HG03442 (cell line): ENCODE measurements at regions not wholly inside any gene's neighbourhood (a gene's known extent, or its start where the extent isn't known, plus 50 kb on each side); places are given as distances from the start of the nearest gene placed in this dataset.

Experiments used
- ATAC-seq: cut with Tn5 transposase; IDR thresholded peaks from one replicate; pipeline ENCODE4 v1.9.1; 2021; ENCODE audit warnings: mild to moderate bottlenecking, moderate library complexity; ENCODE audit not compliant: unreplicated experiment

DNA sequence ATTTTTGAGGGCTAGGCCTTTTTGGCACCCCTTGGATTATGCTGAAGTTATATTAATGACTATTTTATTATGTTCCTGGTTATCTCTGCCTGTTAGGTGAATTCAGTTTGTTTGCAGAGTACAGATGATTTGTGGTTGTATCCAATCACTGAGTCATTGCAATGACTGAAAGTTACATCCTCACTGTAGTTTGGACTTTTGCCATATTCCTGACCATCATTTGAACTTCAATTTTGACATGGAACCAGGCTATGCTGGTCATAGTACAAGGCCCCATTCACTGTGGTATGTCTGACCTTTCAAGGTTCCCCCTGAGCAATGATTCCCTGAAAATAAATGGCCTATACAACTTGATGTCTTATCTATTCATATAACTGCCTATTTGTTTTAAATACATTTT is 621.0 kb downstream of the CCER1 start:
- ATAC-seq, result no peak

DNA sequence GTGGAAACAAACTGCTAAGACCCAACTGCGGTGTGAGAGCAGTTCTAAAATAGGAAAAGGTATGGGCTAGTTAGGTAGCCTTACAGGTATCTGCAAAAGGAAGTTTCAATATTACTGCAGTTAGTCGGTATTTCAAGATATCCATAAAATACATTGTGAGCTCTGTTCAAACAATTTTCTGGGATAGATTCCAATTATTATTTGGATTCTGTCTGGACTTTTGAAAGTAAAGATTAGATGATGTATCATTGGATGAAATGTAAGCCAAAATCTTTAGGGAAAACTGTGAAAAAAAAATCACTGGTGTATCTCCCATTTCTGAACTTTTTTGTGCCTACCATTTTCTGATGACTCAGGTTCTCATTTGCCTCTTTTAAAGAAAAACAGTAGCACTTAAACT is 621.6 kb downstream of the CCER1 start:
- ATAC-seq, result no peak

DNA sequence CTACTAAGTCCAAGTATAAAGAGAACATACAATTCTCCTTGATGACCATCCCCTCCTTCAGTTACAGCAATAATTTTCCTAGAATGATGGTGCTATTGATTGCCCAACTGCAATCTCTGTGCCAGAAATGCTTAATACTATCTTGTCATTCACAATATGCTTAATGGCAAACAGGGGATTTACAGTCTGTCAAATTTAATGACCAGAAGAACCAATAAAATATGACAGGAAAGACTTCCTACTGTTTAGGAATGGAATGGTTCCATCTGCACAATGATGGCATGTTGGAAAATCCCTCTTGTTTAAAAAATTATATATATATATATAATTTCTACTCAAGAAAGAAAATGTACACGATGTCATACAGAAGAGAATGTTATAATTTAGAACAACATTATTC is 623.2 kb downstream of the CCER1 start:
- ATAC-seq, result no peak

DNA sequence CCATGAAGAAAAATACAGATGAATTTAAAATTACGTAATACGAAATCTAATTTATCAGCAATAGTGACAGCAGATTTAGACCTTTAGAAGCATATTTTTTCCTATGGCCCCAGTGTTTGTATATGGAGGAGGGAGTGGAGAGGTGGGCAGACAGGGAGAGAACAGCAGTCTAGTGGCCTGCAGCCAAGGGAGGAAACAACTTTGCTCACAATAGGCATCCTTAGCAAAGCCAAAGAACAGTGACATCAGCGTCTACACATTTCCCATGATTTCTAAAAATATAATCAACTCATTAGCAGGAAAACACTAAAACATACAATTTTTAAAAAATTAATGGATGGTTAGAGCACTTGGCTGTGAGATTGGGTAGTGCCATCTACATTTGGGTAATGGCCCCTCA is 622.6 kb upstream of the ATP2B1 start:
- ATAC-seq, result no peak

DNA sequence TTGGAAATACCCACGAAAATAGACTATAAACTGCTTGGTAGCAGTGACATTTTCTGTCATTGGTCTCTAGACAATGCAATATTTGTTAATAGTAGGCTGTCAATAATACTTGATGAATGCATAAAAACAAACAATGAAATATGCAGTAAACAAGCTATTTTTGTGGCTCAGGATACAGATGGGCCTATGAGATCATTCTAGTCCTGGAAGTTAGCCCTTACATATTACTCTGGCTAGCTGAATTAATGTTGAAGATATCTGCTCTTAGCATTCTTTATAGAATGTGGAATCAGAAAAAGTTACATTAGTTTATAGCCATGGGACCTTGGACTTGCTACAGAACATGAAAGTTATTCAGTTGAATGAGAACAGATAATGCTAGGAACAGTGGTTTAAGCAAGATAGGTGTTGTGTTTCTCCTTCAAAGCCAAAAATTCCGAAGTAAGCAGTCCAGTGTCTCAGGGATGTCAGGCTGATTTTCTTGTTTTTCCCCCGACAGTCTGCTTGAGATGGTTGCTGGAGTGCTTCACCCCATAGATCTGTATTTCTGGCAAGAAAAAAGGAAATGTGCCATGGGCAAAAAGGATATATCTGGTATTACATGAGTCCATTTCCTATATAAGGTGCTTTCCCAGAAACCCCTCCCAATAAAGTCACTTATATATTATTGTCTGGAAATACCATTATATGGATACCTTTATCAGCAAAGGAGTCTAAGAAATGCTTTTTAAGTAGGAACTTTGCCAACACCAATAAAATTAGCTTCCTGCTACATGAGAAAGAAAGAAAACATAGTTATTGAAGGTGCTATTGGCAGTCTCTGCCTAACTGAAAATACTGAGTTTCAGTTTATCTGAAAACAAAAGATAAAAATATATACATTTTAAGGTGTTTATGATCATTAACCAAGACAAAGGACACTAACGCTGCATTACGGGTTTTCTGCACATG is 619.4 kb upstream of the ATP2B1 start:
- ATAC-seq, result no peak

DNA sequence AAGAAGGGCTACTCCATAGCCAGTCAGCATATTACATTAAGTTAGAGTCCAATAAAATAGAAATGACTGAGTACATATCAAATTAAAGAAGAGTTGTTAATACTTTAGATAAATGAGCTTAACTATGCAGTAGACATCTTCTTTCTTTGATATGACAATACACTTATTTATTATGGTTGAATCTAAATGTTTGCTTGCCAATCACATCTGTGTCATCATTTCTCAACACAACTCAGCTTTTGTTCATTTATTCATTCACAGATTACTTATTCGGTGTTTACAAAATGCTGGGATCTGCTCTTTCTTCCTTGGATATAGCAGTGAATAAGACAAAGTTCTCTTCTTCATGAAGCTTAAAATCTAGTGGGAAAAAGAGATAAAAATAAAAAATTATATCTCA is 614.6 kb upstream of the ATP2B1 start:
- no peak for ATAC-seq

DNA sequence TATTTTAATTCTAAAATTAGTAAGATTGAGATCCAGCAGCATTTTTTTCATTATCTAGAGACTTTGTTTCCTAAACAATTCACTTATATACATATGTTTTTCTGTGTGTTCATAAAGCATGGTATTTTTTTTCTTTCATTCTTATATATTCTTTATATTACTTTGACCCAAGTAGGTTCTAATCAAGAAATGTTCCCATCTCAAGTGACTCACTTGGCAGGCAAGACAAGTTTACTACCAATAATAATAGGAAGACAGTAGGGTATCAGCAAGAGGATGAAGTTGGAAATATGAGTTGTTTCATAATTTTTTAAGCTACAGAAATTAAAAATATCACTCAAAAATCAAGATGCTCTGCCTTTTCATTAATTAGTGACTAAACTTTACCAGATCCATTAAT is 613.4 kb upstream of the ATP2B1 start:
- no peak for ATAC-seq

DNA sequence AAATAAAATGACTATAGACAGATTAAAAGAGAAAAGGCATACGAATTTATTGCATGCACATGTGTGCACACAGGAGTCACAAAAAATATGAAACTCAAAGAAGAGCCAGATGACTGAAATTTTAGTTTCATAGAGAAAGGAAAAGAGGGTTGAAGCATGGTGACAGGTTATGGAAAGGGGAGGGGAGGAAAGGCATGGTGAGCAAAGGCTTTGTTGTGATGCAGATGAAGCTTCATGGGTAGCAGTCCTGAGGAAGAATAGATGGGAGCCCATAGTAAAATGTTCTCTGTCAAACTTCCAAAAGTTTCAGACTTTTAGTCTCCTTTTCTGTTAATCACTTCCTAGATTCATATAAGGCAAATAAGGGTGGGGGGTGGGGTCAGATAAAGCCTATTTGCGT is 612.7 kb upstream of the ATP2B1 start:
- ATAC-seq, result no peak

DNA sequence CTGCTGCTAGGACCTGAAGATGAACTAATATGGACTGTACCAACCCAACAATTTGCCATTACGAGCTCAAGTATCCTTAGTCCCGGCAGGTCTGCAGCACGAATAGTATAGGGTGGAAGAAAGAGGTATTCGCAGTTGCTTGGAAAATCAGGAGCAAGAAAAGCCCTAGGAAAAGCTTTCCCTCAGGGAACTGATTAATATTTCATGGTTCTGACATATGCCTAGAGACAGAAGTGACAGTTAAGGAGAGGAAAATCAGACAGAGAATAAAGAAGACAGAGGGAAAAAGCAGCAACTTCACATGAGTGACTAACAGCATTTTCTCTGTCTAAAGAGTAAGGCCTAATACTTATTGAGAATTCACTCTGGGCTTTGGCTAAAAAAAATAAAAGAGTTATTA is 602.9 kb upstream of the ATP2B1 start:
- ATAC-seq, result no peak

DNA sequence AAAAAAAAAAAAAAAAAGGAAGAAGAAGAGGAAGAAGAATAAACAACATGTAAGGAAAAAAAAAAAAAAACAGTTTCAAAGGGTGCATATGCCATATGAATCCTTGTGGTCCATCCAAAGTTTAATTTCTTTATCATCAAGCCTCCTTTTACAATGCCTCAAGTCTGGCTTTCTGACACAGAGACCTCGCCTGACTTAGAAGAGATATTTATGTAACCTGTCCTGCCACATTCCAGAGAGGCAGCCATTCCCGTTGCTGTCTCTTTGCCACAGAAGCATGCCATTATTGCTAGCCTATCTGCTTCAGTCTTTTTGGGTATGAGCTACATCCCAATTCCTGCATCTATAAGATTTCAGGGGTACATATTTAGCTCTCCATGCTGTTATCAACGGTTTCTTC is 596.7 kb upstream of the ATP2B1 start:
- no peak for ATAC-seq

DNA sequence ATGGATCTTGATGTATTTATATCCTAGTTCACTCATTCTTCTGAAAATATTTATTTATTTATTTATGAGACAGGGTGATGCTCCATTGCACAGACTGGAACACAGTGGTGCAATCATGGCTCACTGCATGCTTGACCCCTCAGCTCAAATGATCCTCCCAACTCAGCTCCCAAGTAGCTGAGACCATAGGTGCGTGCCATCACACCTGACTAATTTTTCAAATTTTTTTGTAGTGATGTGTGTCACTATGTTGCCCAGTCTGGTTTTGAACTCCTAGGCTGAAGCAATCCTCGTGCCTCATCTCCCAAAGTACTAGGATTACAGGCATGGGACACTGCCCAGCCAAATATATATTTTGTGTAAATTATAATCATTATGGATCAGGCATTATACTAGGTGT is 595.6 kb upstream of the ATP2B1 start:
- no peak for ATAC-seq

DNA sequence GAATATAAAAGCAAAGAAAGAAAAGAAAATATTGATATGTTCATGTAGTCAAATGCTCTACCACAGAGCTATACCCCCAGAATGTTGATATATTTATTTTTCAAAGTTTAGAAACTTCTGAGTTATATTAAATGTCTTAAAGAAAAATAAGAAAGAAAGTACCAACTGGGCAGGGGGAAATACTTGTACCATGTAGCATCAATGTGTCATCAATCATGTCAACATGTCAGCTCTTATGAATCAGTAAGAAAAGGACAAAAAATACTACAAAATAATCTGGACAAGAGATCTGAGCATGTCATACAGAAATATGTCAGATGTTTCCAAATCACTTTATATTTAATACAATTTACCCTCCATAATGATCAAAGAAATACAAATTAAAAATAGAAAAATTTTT is 595.1 kb upstream of the ATP2B1 start:
- no peak for ATAC-seq

DNA sequence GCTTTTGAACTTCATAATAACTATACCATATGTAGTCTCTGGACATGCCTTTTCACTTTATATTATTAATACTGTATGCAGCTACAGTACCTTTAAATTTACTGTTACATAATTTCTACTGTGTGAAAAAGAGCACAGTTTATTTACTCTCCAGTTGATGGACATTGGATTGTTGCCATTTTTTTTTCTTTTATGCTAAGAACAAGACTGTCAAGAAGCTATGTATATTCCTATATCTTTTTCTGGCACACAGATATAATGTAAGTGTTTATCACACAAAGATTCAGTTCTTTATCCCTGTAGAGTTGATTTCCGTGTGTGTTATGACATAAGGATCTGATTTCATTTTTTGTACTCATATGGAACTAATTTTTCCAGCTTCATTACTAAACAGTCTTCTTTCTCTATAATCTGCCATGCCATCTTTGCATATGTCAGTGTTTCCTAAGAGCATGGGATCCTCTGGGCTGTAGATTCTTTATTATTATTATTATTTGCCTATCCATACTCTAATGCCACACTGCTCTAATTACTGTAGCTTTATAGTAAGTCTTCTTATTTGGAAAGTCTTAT is 593.0 kb upstream of the ATP2B1 start:
- no peak for ATAC-seq

DNA sequence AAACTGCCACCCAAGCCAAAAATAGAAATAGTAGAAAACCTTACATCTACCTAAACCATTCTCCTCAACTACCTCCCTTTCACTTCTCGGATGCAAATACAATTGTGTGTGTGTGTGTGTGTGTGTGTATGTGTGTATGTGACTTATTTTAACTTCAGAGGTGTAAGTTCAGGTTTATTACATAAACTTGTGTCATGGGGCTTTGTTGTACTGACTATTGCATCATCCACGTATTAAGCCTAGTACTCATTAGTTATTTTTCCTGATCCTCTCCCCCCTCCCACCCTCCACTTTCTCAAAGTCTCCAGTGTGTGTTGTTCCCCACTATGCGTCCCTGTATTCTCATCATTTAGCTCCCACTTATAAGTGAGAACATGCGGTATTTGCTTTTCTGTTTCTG is 592.5 kb upstream of the ATP2B1 start:
- ATAC-seq, result no peak

DNA sequence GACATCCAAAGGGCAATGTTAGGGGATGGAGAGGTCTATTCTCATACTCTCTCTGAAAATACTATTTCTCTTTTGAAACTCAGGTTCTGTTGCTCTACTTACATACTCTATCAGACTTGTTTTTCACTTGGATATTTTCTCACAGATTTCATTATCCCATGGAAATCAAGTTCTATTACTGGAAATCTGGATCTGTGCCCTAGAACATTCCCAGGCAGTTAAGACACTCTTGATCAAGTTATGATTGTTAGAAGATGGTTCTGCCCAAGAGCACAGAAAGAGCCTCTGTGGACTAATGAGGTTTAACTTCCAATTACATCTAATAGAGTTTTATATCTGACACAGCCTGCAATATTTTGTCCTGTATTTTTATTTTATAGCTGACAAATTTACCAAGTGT is 591.0 kb upstream of the ATP2B1 start:
- ATAC-seq, result no peak

DNA sequence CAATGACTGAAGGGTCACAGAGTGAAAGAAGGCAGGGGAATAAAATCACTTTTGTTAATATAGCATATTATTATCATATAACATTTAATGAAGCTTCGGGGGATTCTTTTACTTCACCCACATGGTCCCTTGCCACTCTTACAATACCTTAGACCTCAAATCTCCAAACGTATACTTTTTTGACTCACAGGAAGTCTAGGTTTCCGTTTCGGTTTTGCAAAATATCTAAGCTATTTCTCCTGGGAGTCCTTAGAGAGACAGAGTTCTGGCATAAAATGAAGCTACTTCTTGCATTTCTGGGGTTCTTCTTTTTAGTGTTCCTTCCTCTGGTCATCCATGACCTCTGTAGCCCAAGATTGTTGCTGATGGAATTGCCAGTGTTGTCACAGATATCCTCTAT is 590.5 kb upstream of the ATP2B1 start:
- peak; percentile 97 for ATAC-seq

DNA sequence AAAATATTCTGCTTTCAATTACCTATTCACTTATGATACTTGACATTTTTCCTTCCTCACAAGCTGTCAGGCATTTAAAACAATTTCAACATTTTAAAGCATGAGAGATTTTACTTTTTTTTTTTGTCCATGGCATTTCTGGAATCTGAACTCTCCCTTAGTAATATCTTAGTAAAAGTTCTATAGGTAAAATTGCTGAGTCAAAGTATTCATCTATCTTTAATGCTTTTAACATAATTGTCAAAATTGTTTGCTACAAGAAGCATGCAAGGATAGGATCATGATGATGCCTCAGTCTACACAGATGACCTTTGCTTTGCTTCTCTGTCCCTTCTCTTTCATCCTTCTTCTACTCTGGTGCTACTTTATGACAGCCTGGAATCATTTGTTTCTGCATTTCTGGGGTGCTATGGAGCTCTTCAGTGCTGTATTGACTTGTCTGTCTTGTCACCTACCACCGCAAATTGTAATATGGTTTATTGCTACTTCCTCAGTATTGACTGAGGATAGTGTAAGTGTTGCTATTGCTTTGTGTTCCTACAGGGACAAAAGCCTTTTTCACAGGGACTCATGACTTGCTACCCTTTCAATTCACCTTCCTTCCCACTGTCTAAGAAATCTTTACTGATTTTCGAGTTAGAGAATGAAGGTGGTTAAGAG is 589.8 kb upstream of the ATP2B1 start:
- ATAC-seq, result no peak

DNA sequence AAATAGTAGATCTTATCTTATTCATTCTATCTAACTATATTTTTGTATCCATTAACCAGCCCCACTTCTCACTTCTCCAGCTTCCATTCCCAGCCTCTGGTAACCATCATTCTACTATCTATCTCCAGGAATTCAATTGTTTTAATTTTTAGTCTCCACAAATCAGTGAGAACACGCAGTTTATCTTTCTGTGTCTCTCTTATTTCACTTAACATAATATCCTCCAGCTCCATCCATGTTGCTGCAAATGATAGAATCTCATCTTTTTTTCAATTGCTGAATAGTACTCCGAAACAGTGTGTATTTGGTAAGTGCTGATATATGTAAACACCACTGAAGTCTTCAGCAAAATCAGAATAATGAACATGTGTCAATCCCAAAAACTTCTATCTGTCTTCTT is 587.2 kb upstream of the ATP2B1 start:
- ATAC-seq, result no peak

DNA sequence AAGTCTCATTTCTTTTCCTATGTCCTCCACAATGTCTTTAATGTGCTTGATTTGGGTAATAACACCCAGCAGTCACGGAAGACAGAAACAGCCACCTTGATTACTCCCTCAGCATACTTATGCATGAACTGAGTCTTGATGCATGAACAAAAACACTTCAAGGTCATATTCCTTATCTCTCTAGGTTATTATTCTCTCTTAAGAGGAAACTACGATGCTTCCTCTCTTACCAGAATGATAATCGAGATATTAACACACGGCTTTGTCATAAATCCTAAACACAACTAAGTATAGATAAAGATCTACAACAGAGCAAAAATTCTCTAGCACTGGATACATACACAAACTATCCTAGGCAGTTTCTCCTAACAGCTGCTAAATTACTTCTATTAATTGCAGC is 583.5 kb upstream of the ATP2B1 start:
- ATAC-seq, result no peak

DNA sequence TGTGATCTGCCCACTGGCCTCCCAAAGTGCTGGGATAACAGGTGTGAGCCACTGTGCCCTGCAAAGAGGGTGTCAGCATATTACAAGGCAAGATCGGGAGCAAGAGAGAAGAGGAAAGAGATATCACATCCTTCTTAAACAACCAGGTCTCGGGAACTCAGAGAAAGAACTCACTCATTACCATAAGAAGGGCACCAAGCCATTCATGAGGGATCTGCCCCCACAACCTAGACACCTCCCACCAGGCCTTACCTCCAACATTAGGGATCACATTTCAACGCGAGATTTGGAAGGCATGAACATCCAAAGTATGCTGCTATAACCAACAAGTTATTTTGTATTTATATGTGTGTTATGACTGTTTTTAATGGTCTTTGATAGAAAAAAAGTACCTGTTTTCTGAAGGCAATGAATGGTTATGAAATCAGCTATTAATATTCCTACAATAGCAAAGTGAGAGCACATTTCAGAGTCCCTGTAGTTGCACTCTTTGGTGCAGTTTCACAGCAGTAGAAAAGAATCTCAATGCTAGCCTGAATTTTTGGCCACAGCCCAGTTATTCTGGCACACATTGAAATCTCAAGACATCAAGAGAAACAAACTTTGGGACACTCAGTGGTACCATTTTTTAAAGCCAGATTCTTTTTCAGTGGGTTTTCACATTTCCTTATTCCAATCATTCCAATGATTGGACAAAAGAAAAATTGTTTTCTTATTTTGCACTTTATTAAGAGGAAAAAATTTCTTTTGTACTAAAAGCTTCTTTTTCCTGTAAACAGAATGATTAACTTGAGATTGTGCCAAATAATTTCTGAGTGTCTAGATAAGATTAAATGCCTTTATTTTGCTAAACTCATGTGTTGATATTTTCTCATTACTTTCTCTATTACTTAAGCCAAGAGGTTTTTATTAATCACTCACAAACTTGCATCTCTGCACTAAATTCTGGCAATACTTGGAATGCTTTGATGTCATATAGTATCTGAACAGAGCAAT is 582.6 kb upstream of the ATP2B1 start:
- ATAC-seq, result no peak

DNA sequence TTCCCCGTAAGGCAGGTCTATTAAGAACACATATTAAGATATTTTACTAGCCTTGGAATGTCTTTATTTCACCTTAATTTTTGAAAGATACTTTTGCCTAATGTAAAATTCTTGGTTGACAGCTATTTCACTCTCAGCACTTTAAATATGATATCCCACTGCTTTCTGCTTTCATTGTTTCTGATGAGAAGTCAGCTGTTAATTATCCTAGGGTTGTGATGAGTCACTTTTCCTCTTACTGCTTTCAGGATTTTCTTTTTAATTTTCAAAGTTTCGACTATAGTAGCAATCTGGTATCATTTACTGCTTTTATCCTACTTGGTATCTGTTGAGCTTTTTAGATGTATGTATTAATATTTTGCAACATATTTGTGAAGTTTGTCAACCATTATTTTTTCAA is 578.9 kb upstream of the ATP2B1 start:
- no peak for ATAC-seq
